Esophagus squamous epithelium (tissue), 5 donors: ENCODE measurements at regions not wholly inside any gene's neighbourhood (a gene's known extent, or its start where the extent isn't known, plus 50 kb on each side); places are given as distances from the start of the nearest gene placed in this dataset.
"Not testable (repeated sequence)": the region's sequence is repeated elsewhere in the genome, so short reads cannot be mapped to it uniquely, and the experiment has no call there.

Source experiments
- DNase-seq: peaks from one replicate; lab custom pipeline; 2025; lab: John Stamatoyannopoulos, UW
- H3K27ac ChIP-seq, 4 donors: fragments of 200-600 bp; sonication (generic); one replicate each; pipeline ENCODE4 v1.5.1; 2016 to 2019; ENCODE audit warnings: mild to moderate bottlenecking in 1 of 4
- H3K27me3 ChIP-seq, 4 donors: fragments of 200-600 bp; sonication (generic); 1 replicate in 3 of 4; 2 replicates in 1 of 4; pipeline versions ENCODE4 v1.5.1 to v1.6.0; 2017 to 2021; ENCODE audit warnings: antibody characterized with exemption in 1 of 4
- H3K36me3 ChIP-seq, 3 donors: fragments of 200-600 bp; sonication (generic); one replicate each; pipeline ENCODE4 v1.5.1; 2016 to 2019
- H3K4me1 ChIP-seq, 3 donors: fragments of 200-600 bp; sonication (generic); one replicate each; pipeline ENCODE4 v1.5.1; 2017 to 2019
- H3K4me3 ChIP-seq, 4 donors: fragments of 200-600 bp; sonication (generic); 1 replicate in 3 of 4; 2 replicates in 1 of 4; pipeline ENCODE4 v1.5.1; 2016 to 2019; ENCODE audit warnings: mild to moderate bottlenecking in 2 of 4, moderate library complexity in 1 of 4
- H3K9me3 ChIP-seq, 3 donors: fragments of 200-600 bp; sonication (generic); one replicate each; pipeline ENCODE4 v1.5.1; 2016 to 2019
- WGBS, 2 donors: methylation state at CpG; one replicate each; pipeline ENCODE4 v1.1.5; 2018; 5-methylcytosine and 5-hydroxymethylcytosine counted together
- intact Hi-C: fragments of 100-400 bp; cut with DNase I; formaldehyde crosslinking; loops from one replicate; pipeline ENCODE4 v1.15.0; 2022
- donor health status: DM: yes; HTN: yes; CAD: no.

- H3K27ac ChIP-seq, H3K36me3 ChIP-seq, H3K4me1 ChIP-seq, H3K9me3 ChIP-seq, H3K27me3 ChIP-seq, intact Hi-C loops, H3K4me3 ChIP-seq, DNase-seq: not testable (repeated sequence)
- 28 to 81% methylated on average over 4 to 5 of the region's 8 CpGs for WGBS, 2 donors
Measured at GRCh38 chr16:15307184-15307583, 70.9 kb downstream of the NPIPA5 start.

DNA sequence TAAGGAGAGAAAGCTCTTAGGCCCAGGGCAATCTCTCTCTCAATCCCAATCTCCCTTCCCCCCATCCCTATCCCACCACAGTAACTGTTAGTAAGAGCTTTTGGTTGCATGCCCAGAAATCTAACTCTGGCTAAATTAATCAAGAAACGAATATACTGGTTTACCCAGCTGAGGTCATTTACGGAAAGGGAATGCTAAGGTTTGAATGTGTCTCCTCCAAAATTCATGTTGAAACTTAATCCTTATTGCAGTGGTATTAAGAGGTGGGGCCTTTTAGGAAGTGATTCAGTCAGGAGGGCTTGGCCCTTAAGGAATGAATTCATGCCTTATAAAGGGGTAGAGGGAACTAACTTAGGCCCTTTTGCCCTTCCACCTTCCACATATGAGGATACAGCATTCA, 72.2 kb downstream of the NPIPA5 start:
- DNase-seq, H3K4me3 ChIP-seq, H3K27ac ChIP-seq, H3K36me3 ChIP-seq, H3K4me1 ChIP-seq, H3K27me3 ChIP-seq, intact Hi-C loops, H3K9me3 ChIP-seq: not testable (repeated sequence)
- 4 to 28% methylated on average over 2 of the region's 2 CpGs for WGBS, 2 donors

GRCh38 chr16:15303667-15304324, 74.3 kb downstream of the NPIPA5 start:
- H3K36me3 ChIP-seq, H3K4me1 ChIP-seq, DNase-seq, intact Hi-C loops, H3K27me3 ChIP-seq, H3K9me3 ChIP-seq, H3K4me3 ChIP-seq, H3K27ac ChIP-seq: not testable (repeated sequence)
- WGBS, 2 donors = 46 to 52% methylated on average over 5 of the region's 10 CpGs

DNA sequence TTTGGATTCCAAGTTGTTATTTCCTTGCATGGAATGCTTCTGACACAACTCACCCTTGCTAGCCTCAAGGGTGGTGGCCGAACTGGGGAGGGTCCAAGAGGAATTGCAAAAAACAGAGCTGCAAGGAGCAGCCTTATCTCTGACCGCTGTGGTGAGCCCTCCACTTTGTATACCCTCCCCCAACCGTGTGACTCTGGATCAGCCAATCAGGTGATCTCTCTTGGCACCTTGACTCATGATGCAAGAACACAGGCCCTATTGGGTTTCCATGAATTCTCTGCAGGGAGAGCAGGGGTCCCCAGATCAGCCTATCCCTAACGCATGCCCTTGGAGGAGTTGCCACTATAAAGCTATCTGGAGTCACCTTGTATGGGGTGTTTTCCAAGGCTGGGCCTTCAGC, 81.0 kb downstream of the NPIPA5 start:
- WGBS, 2 donors = no CpG with 5 or more reads among the region's 4 CpGs
- H3K9me3 ChIP-seq, H3K27me3 ChIP-seq, H3K36me3 ChIP-seq, DNase-seq, H3K27ac ChIP-seq, intact Hi-C loops, H3K4me1 ChIP-seq, H3K4me3 ChIP-seq: not testable (repeated sequence)

GRCh38 chr16:15274796-15275195, 103.3 kb downstream of the NPIPA5 start:
- intact Hi-C loops = not testable (repeated sequence)

GRCh38 chr16:15273964-15274363, 104.1 kb downstream of the NPIPA5 start:
- intact Hi-C loops, DNase-seq: not testable (repeated sequence)
- WGBS, 2 donors = no CpG with 5 or more reads among the region's 1 CpG

More at GRCh38 chr16:15274796-15275195, 103.3 kb downstream of the NPIPA5 start:
- not testable (repeated sequence) for H3K27ac ChIP-seq, DNase-seq, H3K27me3 ChIP-seq, H3K9me3 ChIP-seq, H3K36me3 ChIP-seq, H3K4me1 ChIP-seq, H3K4me3 ChIP-seq
- WGBS, 2 donors = 60% methylated on average over 2 of the region's 8 CpGs; no CpG with 5 or more reads in 1 of the 2 donors

DNA sequence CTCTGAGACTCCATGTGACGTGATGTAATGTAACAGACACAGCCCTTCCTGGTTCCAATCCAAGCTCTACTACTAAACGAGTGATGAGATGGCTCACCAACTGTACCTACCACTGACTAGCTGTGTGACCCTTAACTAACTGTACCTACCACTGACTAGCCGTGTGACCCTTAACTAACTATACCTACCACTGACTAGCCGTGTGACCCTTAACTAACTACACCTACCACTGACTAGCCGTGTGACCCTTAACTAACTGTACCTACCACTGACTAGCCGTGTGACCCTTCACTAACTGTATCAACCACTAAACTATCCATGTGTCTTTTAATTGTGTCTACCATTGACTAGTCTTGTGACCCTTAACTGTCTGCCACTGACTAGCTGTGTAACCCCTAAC, 111.2 kb downstream of the NPIPA5 start:
- intact Hi-C loops, H3K36me3 ChIP-seq, H3K4me1 ChIP-seq, DNase-seq, H3K9me3 ChIP-seq, H3K27ac ChIP-seq, H3K4me3 ChIP-seq, H3K27me3 ChIP-seq: not testable (repeated sequence)
- 73 to 96% methylated on average over 4 to 6 of the region's 6 CpGs for WGBS, 2 donors

More at GRCh38 chr16:15273964-15274363, 104.1 kb downstream of the NPIPA5 start:
- not testable (repeated sequence) for H3K4me1 ChIP-seq, H3K36me3 ChIP-seq, H3K27ac ChIP-seq, H3K4me3 ChIP-seq, H3K9me3 ChIP-seq
- peaks cover 0 to 12% (median 0%) of the 10 kb centered on the region in 4 donors for H3K27me3 ChIP-seq

- H3K4me3 ChIP-seq, DNase-seq, H3K27me3 ChIP-seq, H3K9me3 ChIP-seq, intact Hi-C loops, H3K36me3 ChIP-seq, H3K27ac ChIP-seq, H3K4me1 ChIP-seq: not testable (repeated sequence)
- 67% methylated on average over 1 of the region's 11 CpGs; no CpG with 5 or more reads in 1 of the 2 donors for WGBS, 2 donors
Measured at GRCh38 chr16:15262212-15262611, 115.9 kb downstream of the NPIPA5 start.

DNA sequence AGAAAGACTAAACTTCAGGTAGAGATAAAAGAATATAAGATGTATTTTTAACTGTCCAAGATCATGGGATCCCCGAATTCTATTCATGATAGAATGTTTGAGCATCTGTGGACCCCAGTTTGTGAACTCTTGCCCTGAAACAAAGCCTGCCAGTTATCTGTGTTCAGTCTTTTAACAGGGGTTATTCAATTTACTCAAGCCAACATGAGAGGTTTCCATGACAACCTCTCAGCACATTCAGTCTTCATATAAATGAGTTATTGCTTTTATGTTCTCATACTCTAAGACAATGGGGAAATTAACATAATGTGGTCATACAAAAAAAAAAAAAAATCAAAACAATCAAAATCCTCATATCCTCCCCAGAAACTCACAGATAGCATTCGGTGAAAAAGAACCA, 130.1 kb downstream of the NPIPA5 start:
- H3K4me1 ChIP-seq, intact Hi-C loops, H3K9me3 ChIP-seq, DNase-seq, H3K27ac ChIP-seq, H3K36me3 ChIP-seq, H3K27me3 ChIP-seq, H3K4me3 ChIP-seq: not testable (repeated sequence)
- WGBS, 2 donors = no CpG with 5 or more reads among the region's 2 CpGs

DNA sequence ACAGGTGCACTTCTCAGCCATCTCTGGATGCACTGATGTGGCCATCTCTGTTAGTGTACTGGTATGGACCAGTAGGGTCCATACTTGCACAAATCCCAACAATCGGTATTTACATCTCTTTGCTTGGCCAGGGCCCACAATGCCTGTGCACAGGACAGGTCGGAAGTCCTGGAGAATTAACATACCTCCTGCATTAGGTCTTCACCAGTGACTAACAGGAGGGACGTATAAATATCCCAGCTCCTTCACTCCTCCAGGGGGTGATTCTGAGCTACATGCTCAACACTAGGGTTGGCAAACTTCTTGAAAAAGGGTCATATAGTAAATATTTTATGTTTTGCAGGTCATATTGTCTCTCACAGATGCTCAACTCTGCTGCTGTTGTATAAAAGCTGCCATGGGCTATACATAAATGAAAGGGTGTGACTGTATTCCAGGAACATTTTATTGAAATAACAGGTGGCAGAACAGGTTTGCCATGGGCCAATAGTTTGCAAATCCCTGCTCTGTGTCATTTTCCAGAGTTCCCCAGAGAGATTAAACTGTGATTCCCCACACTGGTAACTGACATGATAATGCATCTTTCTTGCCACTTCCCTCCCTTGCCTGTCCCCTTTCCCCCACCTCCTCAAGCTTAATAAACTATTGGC, 141.3 kb downstream of the NPIPA5 start:
- WGBS, 2 donors = 25 to 67% methylated on average over 1 to 2 of the region's 3 CpGs
- H3K27me3 ChIP-seq, H3K4me3 ChIP-seq, DNase-seq, H3K36me3 ChIP-seq, intact Hi-C loops, H3K4me1 ChIP-seq, H3K27ac ChIP-seq, H3K9me3 ChIP-seq: not testable (repeated sequence)

DNA sequence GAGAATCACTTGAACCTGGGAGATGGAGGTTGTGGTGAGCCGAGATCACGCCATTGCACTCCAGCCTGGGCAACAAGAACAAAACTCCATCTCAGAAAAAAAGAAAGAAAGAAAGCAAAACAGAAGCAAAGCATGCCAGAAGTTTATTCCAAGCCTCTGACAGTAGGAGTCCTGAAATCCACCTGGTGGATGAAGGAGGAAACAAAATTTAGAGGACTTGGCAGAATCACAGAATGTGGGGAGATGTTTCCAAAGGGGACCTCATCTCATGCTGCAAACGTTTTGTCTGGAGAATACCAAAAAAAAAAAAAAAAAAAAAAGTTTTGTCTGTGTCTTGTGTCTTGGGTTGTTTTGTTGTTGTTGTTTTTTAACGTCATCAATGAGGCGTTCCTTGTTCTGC, 141.1 kb upstream of the RRN3 start:
- H3K27ac ChIP-seq = not testable (repeated sequence)

GRCh38 chr16:15234702-15235101, 140.6 kb upstream of the RRN3 start:
- H3K4me1 ChIP-seq, DNase-seq, intact Hi-C loops, H3K36me3 ChIP-seq, H3K4me3 ChIP-seq, H3K27me3 ChIP-seq, H3K27ac ChIP-seq, H3K9me3 ChIP-seq: not testable (repeated sequence)
- WGBS, 2 donors = no CpG with 5 or more reads among the region's 9 CpGs

More for the DNA sequence above, 141.1 kb upstream of the RRN3 start:
- H3K27me3 ChIP-seq, H3K4me1 ChIP-seq, intact Hi-C loops, H3K36me3 ChIP-seq, H3K9me3 ChIP-seq, DNase-seq, H3K4me3 ChIP-seq: not testable (repeated sequence)
- 47 to 71% methylated on average over 3 of the region's 5 CpGs for WGBS, 2 donors

DNA sequence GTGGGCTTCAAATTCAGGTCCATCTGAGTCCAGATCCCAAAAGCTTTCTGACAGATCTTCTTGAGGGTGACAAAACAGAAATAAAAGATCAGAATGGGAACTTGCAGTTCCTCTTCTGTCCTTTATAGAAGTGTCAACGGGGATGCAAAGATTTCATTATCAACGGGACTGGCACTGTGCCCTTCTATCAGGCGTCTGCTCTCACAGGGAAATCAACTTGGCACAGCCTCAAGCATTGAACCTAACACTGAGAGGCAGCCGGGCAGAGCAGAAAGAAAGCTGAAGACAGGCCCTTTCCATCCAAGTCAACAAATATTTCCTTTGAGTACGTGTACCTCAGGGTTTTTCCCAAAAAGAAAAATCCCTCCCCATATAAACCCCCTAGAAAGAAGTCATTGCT, 136.4 kb upstream of the RRN3 start:
- H3K9me3 ChIP-seq, H3K4me1 ChIP-seq, H3K36me3 ChIP-seq, H3K27ac ChIP-seq, H3K27me3 ChIP-seq, intact Hi-C loops, DNase-seq, H3K4me3 ChIP-seq: not testable (repeated sequence)
- WGBS, 2 donors = no CpG with 5 or more reads among the region's 5 CpGs
